Fibroblast of pulmonary artery (primary cell): ENCODE measurements at regions not wholly inside any gene's neighbourhood (a gene's known extent, or its start where the extent isn't known, plus 50 kb on each side); places are given as distances from the start of the nearest gene placed in this dataset.

ENCODE experiments used
- DNase-seq: peaks from one replicate; pipeline ENCODE4 v3.0.0-alpha.2; 2010; ENCODE audit warnings: low read depth
- H3K4me3 ChIP-seq: replicated peaks from 2 replicates; pipeline ENCODE4 v1.5.1; 2011; ENCODE audit warnings: low read depth, mild to moderate bottlenecking, control low read depth, low read length, moderate library complexity
- CTCF ChIP-seq: IDR thresholded peaks from 2 replicates; pipeline ENCODE4 v1.5.1; 2011; ENCODE audit warnings: mild to moderate bottlenecking, control low read depth, low read length, inconsistent platforms; ENCODE audit errors: missing control alignments

- TF ChIP-seq CTCF: no peak
- no peak for DNase-seq
Observed at GRCh38 chr11:69362315-69362714, 68.4 kb downstream of the MYEOV start.

GRCh38 chr11:69364921-69365320, 71.0 kb downstream of the MYEOV start:
- no peak for TF ChIP-seq CTCF
- DNase-seq: peak; percentile 60
- H3K4me3 ChIP-seq: no peak overlapping the region

More at GRCh38 chr11:69362315-69362714, 68.4 kb downstream of the MYEOV start:
- no peak overlapping the region for H3K4me3 ChIP-seq

GRCh38 chr11:69365558-69365957, 71.6 kb downstream of the MYEOV start:
- TF ChIP-seq CTCF: no peak
- DNase-seq: no peak
- no peak overlapping the region for H3K4me3 ChIP-seq

GRCh38 chr11:69366591-69366990, 72.6 kb downstream of the MYEOV start:
- no peak for DNase-seq
- TF ChIP-seq CTCF: no peak
- H3K4me3 ChIP-seq: no peak overlapping the region

- TF ChIP-seq CTCF: no peak
- DNase-seq: no peak
- no peak overlapping the region for H3K4me3 ChIP-seq
Observed at GRCh38 chr11:69367211-69367964, 73.4 kb downstream of the MYEOV start.

- no peak for DNase-seq
- no peak for TF ChIP-seq CTCF
- H3K4me3 ChIP-seq: no peak overlapping the region
Observed at GRCh38 chr11:69368119-69368880, 74.3 kb downstream of the MYEOV start.
